ENCODE measurements at regions not wholly inside any gene's neighbourhood (a gene's known extent, or its start where the extent isn't known, plus 50 kb on each side); places are given as distances from the start of the nearest gene placed in this dataset.
"Not testable (repeated sequence)": the region's sequence is repeated elsewhere in the genome, so short reads cannot be mapped to it uniquely, and the experiment has no call there.

- peaks cover 0 to 9% of the 10 kb centered on the region in 2 experiments for H3K9me3 ChIP-seq (ENCODE audit: control insufficient read depth in 1 of 2, insufficient read depth in 1 of 2, low read length in 2 of 2)
- ChIA-PET CTCF (no interaction called here), POLR2A (no interaction called here)
- H3K27me3 ChIP-seq (ENCODE audit: control insufficient read depth in 1 of 2, insufficient read depth in 2 of 2, low read length in 2 of 2) = no peaks in the 10 kb centered on the region
- ATAC-seq (ENCODE audit: poor library complexity) (no peak), DNase-seq (no peak)
- intact Hi-C loops (cut with DNase I, micrococcal nuclease) = no loop called here
- H3K4me1 Mint-ChIP-seq (ENCODE audit: low read depth) = no peaks in the 10 kb centered on the region
- no peak overlapping the region for H3K4me3 Mint-ChIP-seq
- no peak overlapping the region for H3K4me3 ChIP-seq (ENCODE audit: low read length)
- no peaks in the 10 kb centered on the region for H3K36me3 ChIP-seq (ENCODE audit: insufficient read depth, low read length)
- H3K4me1 ChIP-seq (ENCODE audit: insufficient read depth, low read length) = no peaks in the 10 kb centered on the region
- no peaks in the 10 kb centered on the region for H3K36me3 Mint-ChIP-seq (ENCODE audit: low read depth)
- no peak overlapping the region for H3K27ac ChIP-seq (ENCODE audit: low read depth in 1 of 2, low read length in 2 of 2)
- H3K27ac Mint-ChIP-seq = no peak overlapping the region
- no peaks in the 10 kb centered on the region for H3K9me3 Mint-ChIP-seq
- no peaks in the 10 kb centered on the region for H3K27me3 Mint-ChIP-seq
- TF ChIP-seq CTCF (IDR thresholded peaks at IDR 0.05) = no peak
Observed at GRCh38 chr21:22364163-22364562, 1366.0 kb downstream of the NCAM2 start.

- Mint-ChIP-seq H3K4me1 (ENCODE audit: low read depth) (no peaks in the 10 kb centered on the region), H3K9me3 (peaks cover 5% of the 10 kb centered on the region), H3K4me3 (no peak overlapping the region), H3K36me3 (ENCODE audit: low read depth) (no peaks in the 10 kb centered on the region), H3K27me3 (no peaks in the 10 kb centered on the region), H3K27ac (no peak overlapping the region)
- no peak overlapping the region for H3K4me3 ChIP-seq (ENCODE audit: low read length)
- CTCF ChIA-PET = no interaction called here
- no peak for ATAC-seq (ENCODE audit: poor library complexity)
- DNase-seq = no peak
- H3K27ac ChIP-seq (ENCODE audit: low read depth in 1 of 2, low read length in 2 of 2) = no peak overlapping the region
- TF ChIP-seq CTCF (IDR thresholded peaks at IDR 0.05) = no peak
- H3K9me3 ChIP-seq (ENCODE audit: control insufficient read depth in 1 of 2, insufficient read depth in 1 of 2, low read length in 2 of 2) = no peaks in the 10 kb centered on the region
- intact Hi-C loops (cut with DNase I, micrococcal nuclease) = no loop called here
- no peaks in the 10 kb centered on the region for H3K36me3 ChIP-seq (ENCODE audit: insufficient read depth, low read length)
- H3K4me1 ChIP-seq (ENCODE audit: insufficient read depth, low read length) = no peaks in the 10 kb centered on the region
- H3K27me3 ChIP-seq (ENCODE audit: control insufficient read depth in 1 of 2, insufficient read depth in 2 of 2, low read length in 2 of 2) = no peaks in the 10 kb centered on the region
- POLR2A ChIA-PET = interaction anchor here (0.5 kb wide), 1 partner anchor 16 kb away, joined by 4 read pairs; no protein-coding TSS in a partner anchor
Observed at GRCh38 chr21:22374218-22374969, 1376.2 kb downstream of the NCAM2 start.

- H3K4me3 Mint-ChIP-seq; H3K36me3 Mint-ChIP-seq (ENCODE audit: low read depth); H3K36me3 ChIP-seq (ENCODE audit: insufficient read depth, low read length); H3K4me1 Mint-ChIP-seq (ENCODE audit: low read depth); H3K9me3 ChIP-seq (ENCODE audit: control insufficient read depth in 1 of 2, insufficient read depth in 1 of 2, low read length in 2 of 2); DNase-seq; H3K4me3 ChIP-seq (ENCODE audit: low read length); ATAC-seq (ENCODE audit: poor library complexity); H3K27me3 ChIP-seq (ENCODE audit: control insufficient read depth in 1 of 2, insufficient read depth in 2 of 2, low read length in 2 of 2); H3K27ac ChIP-seq (ENCODE audit: low read depth in 1 of 2, low read length in 2 of 2); H3K27ac Mint-ChIP-seq; H3K9me3 Mint-ChIP-seq; intact Hi-C loops (cut with DNase I, micrococcal nuclease); CTCF ChIA-PET; H3K27me3 Mint-ChIP-seq; H3K4me1 ChIP-seq (ENCODE audit: insufficient read depth, low read length): not testable (repeated sequence)
- POLR2A ChIA-PET = interaction anchor here (0.5 kb wide), 1 partner anchor 51 kb away, joined by 3 read pairs; no protein-coding TSS in a partner anchor
Observed at GRCh38 chr21:22377795-22378194, 1379.6 kb downstream of the NCAM2 start.

GRCh38 chr21:22393324-22393723 is 1395.1 kb downstream of the NCAM2 start:
- Histone ChIP-seq H3K9me3 (ENCODE audit: control insufficient read depth in 1 of 2, insufficient read depth in 1 of 2, low read length in 2 of 2) (peaks cover 0 to 5% of the 10 kb centered on the region in 2 experiments), H3K27ac (ENCODE audit: low read depth in 1 of 2, low read length in 2 of 2) (no peak overlapping the region), H3K4me1 (ENCODE audit: insufficient read depth, low read length) (no peaks in the 10 kb centered on the region), H3K36me3 (ENCODE audit: insufficient read depth, low read length) (no peaks in the 10 kb centered on the region), H3K4me3 (ENCODE audit: low read length) (no peak overlapping the region), H3K27me3 (ENCODE audit: control insufficient read depth in 1 of 2, insufficient read depth in 2 of 2, low read length in 2 of 2) (no peaks in the 10 kb centered on the region)
- no peaks in the 10 kb centered on the region for H3K27me3 Mint-ChIP-seq
- no peaks in the 10 kb centered on the region for H3K36me3 Mint-ChIP-seq (ENCODE audit: low read depth)
- DNase-seq (no peak), ATAC-seq (ENCODE audit: poor library complexity) (no peak)
- no peak overlapping the region for H3K27ac Mint-ChIP-seq
- ChIA-PET CTCF (no interaction called here), POLR2A (no interaction called here)
- H3K4me3 Mint-ChIP-seq = no peak overlapping the region
- no peak for TF ChIP-seq CTCF (IDR thresholded peaks at IDR 0.05)
- no peaks in the 10 kb centered on the region for H3K4me1 Mint-ChIP-seq (ENCODE audit: low read depth)
- intact Hi-C loops (cut with DNase I, micrococcal nuclease) = no loop called here
- no peaks in the 10 kb centered on the region for H3K9me3 Mint-ChIP-seq

All from CD4-positive, alpha-beta T cell (primary cell).